ENCODE measurements at regions not wholly inside any gene's neighbourhood (a gene's known extent, or its start where the extent isn't known, plus 50 kb on each side); places are given as distances from the start of the nearest gene placed in this dataset.
"Not testable (repeated sequence)": the region's sequence is repeated elsewhere in the genome, so short reads cannot be mapped to it uniquely, and the experiment has no call there.

GRCh38 chr9:61330342-61331092, 140.7 kb downstream of the SPATA31A7 start:
- Histone ChIP-seq H3K4me3 (peak overlapping the region; percentile 36 to 47), H3K27ac (peak overlapping the region; percentile 5 to 78 (median 73))
- ATAC-seq, H3K36me3 ChIP-seq, H3K27me3 ChIP-seq, H3K4me1 ChIP-seq, H3K9me3 ChIP-seq: not testable (repeated sequence)
- WGBS, 2 donors (ENCODE audit: low coverage in 1 of 2) = no CpG with 5 or more reads among the region's 75 CpGs

GRCh38 chr9:61356936-61357335, 167.1 kb downstream of the SPATA31A7 start:
- not testable (repeated sequence) for H3K4me1 ChIP-seq, H3K9me3 ChIP-seq, H3K27ac ChIP-seq, H3K36me3 ChIP-seq, H3K4me3 ChIP-seq, H3K27me3 ChIP-seq, ATAC-seq
- WGBS, 2 donors (ENCODE audit: low coverage in 1 of 2) = no CpG with 5 or more reads among the region's 6 CpGs

GRCh38 chr9:61374390-61374789, 184.6 kb downstream of the SPATA31A7 start:
- 80% methylated on average over 1 of the region's 1 CpG; no CpG with 5 or more reads in 1 of the 2 donors for whole genome bisulfite sequencing, 2 donors (ENCODE audit: low coverage in 1 of 2)
- not testable (repeated sequence) for H3K9me3 ChIP-seq, ATAC-seq, H3K27me3 ChIP-seq, H3K36me3 ChIP-seq, H3K4me3 ChIP-seq, H3K4me1 ChIP-seq, H3K27ac ChIP-seq

- H3K4me3 ChIP-seq, H3K27me3 ChIP-seq, H3K36me3 ChIP-seq, H3K4me1 ChIP-seq, H3K27ac ChIP-seq, H3K9me3 ChIP-seq, ATAC-seq: not testable (repeated sequence)
- WGBS, 2 donors (ENCODE audit: low coverage in 1 of 2) = no CpG with 5 or more reads among the region's 4 CpGs
Measured at GRCh38 chr9:61376159-61376558, 186.3 kb downstream of the SPATA31A7 start.

GRCh38 chr9:61386035-61386815, 196.4 kb downstream of the SPATA31A7 start:
- not testable (repeated sequence) for H3K9me3 ChIP-seq, H3K36me3 ChIP-seq, H3K4me3 ChIP-seq, H3K27ac ChIP-seq, H3K4me1 ChIP-seq, H3K27me3 ChIP-seq
- WGBS, 2 donors (ENCODE audit: low coverage in 1 of 2) = no CpG with 5 or more reads among the region's 11 CpGs
- ATAC-seq = peak; percentile 22

GRCh38 chr9:61386816-61387102, 196.9 kb downstream of the SPATA31A7 start:
- H3K27ac ChIP-seq, H3K27me3 ChIP-seq, H3K36me3 ChIP-seq, H3K9me3 ChIP-seq, ATAC-seq, H3K4me3 ChIP-seq, H3K4me1 ChIP-seq: not testable (repeated sequence)

- H3K4me1 ChIP-seq, H3K9me3 ChIP-seq, H3K36me3 ChIP-seq, H3K27ac ChIP-seq, ATAC-seq, H3K27me3 ChIP-seq, H3K4me3 ChIP-seq: not testable (repeated sequence)
- WGBS, 2 donors (ENCODE audit: low coverage in 1 of 2) = no CpG with 5 or more reads among the region's 1 CpG
Measured at GRCh38 chr9:61402692-61403091, 212.9 kb downstream of the SPATA31A7 start.

- H3K4me1 ChIP-seq, H3K36me3 ChIP-seq, H3K27ac ChIP-seq, ATAC-seq, H3K4me3 ChIP-seq, H3K9me3 ChIP-seq, H3K27me3 ChIP-seq: not testable (repeated sequence)
- WGBS, 2 donors (ENCODE audit: low coverage in 1 of 2) = 75% methylated on average over 4 of the region's 12 CpGs; no CpG with 5 or more reads in 1 of the 2 donors
Measured at GRCh38 chr9:61411933-61412605, 222.2 kb downstream of the SPATA31A7 start.

- H3K36me3 ChIP-seq, ATAC-seq, H3K27me3 ChIP-seq, H3K4me1 ChIP-seq, H3K9me3 ChIP-seq, H3K27ac ChIP-seq, H3K4me3 ChIP-seq: not testable (repeated sequence)
- WGBS, 2 donors (ENCODE audit: low coverage in 1 of 2) = 60% methylated on average over 2 of the region's 5 CpGs; no CpG with 5 or more reads in 1 of the 2 donors
Measured at GRCh38 chr9:61412738-61413137, 222.9 kb downstream of the SPATA31A7 start.

GRCh38 chr9:61418174-61418573, 228.3 kb downstream of the SPATA31A7 start:
- not testable (repeated sequence) for H3K36me3 ChIP-seq, H3K4me1 ChIP-seq, H3K9me3 ChIP-seq, ATAC-seq, H3K27me3 ChIP-seq, H3K4me3 ChIP-seq, H3K27ac ChIP-seq

- ATAC-seq, H3K9me3 ChIP-seq, H3K4me1 ChIP-seq, H3K27ac ChIP-seq, H3K27me3 ChIP-seq, H3K36me3 ChIP-seq, H3K4me3 ChIP-seq: not testable (repeated sequence)
- no CpG with 5 or more reads among the region's 7 CpGs for WGBS, 2 donors (ENCODE audit: low coverage in 1 of 2)
Measured at GRCh38 chr9:61420267-61420958, 230.6 kb downstream of the SPATA31A7 start.

GRCh38 chr9:61447189-61447588, 257.4 kb downstream of the SPATA31A7 start:
- H3K27me3 ChIP-seq, H3K27ac ChIP-seq, ATAC-seq, H3K9me3 ChIP-seq, H3K4me3 ChIP-seq, H3K4me1 ChIP-seq, H3K36me3 ChIP-seq: not testable (repeated sequence)
- WGBS, 2 donors (ENCODE audit: low coverage in 1 of 2) = no CpG with 5 or more reads among the region's 10 CpGs

- ATAC-seq = not testable (repeated sequence)
- whole genome bisulfite sequencing, 2 donors (ENCODE audit: low coverage in 1 of 2) = no CpG with 5 or more reads among the region's 3 CpGs
Measured at GRCh38 chr9:61460860-61461259, 271.0 kb downstream of the SPATA31A7 start.

More at GRCh38 chr9:61460860-61461259, 271.0 kb downstream of the SPATA31A7 start:
- not testable (repeated sequence) for H3K36me3 ChIP-seq, H3K9me3 ChIP-seq, H3K4me1 ChIP-seq, H3K27me3 ChIP-seq, H3K4me3 ChIP-seq, H3K27ac ChIP-seq

Measured in gastroesophageal sphincter (tissue), 4 donors.